ENCODE measurements at regions not wholly inside any gene's neighbourhood (a gene's known extent, or its start where the extent isn't known, plus 50 kb on each side); places are given as distances from the start of the nearest gene placed in this dataset.

- TF ChIP-seq EZH2 (IDR thresholded peaks at IDR 0.05; ENCODE audit: insufficient read depth, poor library complexity, severe bottlenecking) (no peak), EZH2phosphoT487 (IDR thresholded peaks at IDR 0.05; ENCODE audit: insufficient read depth, low read depth) (no peak)
Measured at GRCh38 chr9:129230302-129230701, 52.2 kb upstream of the IER5L start.

Measured in GM23248 (cell line).